ENCODE measurements at regions not wholly inside any gene's neighbourhood (a gene's known extent, or its start where the extent isn't known, plus 50 kb on each side); places are given as distances from the start of the nearest gene placed in this dataset.
"Not testable (repeated sequence)": the region's sequence is repeated elsewhere in the genome, so short reads cannot be mapped to it uniquely, and the experiment has no call there.

DNA sequence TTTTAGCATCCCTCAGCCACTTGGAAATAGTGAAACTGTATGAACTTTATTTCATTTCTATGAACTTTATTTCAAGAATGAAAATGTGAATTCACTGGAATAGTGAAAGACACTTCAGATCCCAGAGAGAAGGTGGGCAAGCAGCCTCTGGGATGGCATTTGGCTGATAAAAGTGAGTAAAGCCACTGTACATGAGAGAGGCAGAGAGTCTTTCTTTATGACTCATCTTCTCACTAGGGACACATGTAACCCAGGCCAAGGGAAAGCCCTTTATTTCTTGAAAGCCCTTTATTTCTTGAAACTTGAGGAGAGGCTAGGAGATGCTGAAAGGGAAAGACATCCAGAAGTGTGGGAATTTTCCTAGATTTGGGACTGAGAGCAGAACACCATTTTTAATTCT is 148.9 kb upstream of the SMIM30 start:
- no peak overlapping the region for H3K27ac ChIP-seq
- H3K4me3 ChIP-seq, result no peak overlapping the region
- H3K4me1 ChIP-seq, result no peaks in the 10 kb centered on the region
- intact Hi-C loops (cut with DNase I), result no loop called here
- DNase-seq (ENCODE audit: low spot score in 2 of 2), result no peak
- TF ChIP-seq, protein P1, sequence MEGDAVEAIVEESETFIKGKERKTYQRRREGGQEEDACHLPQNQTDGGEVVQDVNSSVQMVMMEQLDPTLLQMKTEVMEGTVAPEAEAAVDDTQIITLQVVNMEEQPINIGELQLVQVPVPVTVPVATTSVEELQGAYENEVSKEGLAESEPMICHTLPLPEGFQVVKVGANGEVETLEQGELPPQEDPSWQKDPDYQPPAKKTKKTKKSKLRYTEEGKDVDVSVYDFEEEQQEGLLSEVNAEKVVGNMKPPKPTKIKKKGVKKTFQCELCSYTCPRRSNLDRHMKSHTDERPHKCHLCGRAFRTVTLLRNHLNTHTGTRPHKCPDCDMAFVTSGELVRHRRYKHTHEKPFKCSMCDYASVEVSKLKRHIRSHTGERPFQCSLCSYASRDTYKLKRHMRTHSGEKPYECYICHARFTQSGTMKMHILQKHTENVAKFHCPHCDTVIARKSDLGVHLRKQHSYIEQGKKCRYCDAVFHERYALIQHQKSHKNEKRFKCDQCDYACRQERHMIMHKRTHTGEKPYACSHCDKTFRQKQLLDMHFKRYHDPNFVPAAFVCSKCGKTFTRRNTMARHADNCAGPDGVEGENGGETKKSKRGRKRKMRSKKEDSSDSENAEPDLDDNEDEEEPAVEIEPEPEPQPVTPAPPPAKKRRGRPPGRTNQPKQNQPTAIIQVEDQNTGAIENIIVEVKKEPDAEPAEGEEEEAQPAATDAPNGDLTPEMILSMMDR (IDR thresholded peaks at IDR 0.05), result no peak
- no peaks in the 10 kb centered on the region for H3K36me3 ChIP-seq
- peaks cover 0 to 13% of the 10 kb centered on the region in 2 donors for H3K9me3 ChIP-seq
- no peaks in the 10 kb centered on the region for H3K27me3 ChIP-seq

DNA sequence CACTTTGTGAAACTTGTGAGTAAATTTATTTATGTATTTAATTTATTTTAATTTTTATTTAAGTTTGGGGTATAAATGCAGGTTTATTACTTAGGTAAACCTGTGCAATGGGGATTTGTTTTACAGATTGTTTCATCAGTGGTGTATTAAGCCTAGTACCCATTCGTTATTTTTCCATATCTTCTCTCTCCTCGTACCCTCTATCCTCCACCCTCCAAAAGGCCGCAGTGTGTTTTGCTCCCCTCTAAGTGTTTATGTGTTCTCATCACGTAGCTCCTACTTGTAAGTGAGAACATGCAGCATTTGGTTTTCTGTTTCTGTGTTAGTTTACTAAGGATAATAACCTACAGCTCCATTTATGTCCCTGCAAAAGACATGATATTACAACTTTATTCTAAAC is 145.4 kb upstream of the SMIM30 start:
- DNase-seq (ENCODE audit: low spot score in 2 of 2), result no peak
- no peaks in the 10 kb centered on the region for H3K4me1 ChIP-seq
- H3K4me3 ChIP-seq, result no peak overlapping the region
- intact Hi-C loops (cut with DNase I), result no loop called here
- TF ChIP-seq, protein P1 (IDR thresholded peaks at IDR 0.05), result no peak
- H3K27ac ChIP-seq, result no peak overlapping the region
- H3K36me3 ChIP-seq, result no peaks in the 10 kb centered on the region
- H3K27me3 ChIP-seq, result no peaks in the 10 kb centered on the region
- no peaks in the 10 kb centered on the region for H3K9me3 ChIP-seq

DNA sequence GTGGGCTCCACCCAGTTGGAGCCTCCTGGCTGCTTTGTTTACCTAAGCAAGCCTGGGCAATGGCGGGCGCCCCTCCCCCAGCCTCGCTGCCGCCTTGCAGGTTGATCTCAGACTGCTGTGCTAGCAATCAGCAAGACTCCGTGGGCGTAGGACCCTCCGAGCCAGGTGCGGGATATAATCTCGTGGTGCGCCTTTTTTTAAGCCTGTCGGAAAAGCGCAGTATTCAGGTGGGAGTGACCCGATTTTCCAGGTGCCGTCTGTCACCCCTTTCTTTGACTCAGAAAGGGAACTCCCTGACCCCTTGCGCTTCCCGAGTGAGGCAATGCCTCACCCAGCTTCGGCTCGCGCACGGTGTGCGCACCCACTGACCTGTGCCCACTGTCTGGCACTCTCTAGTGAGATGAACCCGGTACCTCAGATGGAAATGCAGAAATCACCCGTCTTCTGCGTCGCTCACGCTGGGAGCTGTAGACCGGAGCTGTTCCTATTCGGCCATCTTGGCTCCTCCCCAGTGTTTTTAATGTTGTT is 144.9 kb upstream of the SMIM30 start:
- H3K9me3 ChIP-seq; DNase-seq (ENCODE audit: low spot score in 2 of 2); H3K27ac ChIP-seq; H3K27me3 ChIP-seq; intact Hi-C loops (cut with DNase I); H3K4me3 ChIP-seq; H3K4me1 ChIP-seq; H3K36me3 ChIP-seq: not testable (repeated sequence)

DNA sequence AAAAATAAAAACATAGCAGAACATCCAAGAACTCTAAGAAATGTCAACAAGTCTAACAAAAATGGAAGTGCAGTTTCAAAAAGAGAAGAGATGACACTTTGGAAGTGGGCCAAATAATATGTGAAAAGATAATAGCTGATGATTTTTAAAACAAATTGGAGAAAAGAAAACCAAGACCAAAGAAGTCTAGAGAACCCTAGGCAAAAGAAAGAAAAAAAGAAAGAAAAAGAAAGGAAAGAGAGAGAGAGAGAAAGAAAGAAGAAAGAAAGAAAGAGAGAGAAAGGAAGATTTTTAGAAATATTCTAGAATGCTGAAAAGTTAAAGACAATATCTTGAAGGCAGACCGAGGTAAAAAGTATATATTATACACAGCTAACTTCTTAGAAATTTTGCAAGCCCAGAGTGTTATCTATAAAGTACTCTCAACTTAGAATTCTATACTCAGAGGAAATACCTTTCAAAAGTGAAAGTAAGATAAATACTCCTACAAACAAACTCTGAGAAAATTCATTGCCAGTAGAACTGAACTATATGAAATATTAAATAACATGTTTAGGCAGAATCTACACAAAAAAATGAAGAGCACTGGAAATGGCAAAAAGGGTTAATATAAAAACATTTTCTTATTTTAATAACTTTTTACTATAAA is 138.7 kb upstream of the SMIM30 start:
- no peaks in the 10 kb centered on the region for H3K36me3 ChIP-seq
- no peaks in the 10 kb centered on the region for H3K4me1 ChIP-seq
- intact Hi-C loops (cut with DNase I), result no loop called here

DNA sequence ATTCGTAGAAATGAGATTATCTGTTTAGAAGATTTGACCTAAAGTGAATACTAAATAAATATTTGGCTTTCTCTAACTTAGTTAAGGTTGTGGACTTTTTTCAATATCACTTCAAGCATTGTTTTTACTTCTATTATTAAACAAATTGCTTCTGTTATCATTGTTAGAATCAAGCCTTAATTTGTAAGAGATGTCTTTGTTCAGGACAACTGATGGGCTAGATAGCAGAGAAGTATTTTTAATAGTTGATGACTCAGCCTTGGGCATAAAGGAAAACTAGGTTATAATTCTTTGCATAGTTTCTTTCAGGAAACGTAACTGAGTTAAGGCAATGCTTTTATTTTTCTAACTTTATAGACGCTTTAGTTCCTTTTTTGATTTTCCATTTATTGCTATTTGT is 128.8 kb upstream of the SMIM30 start:
- TF ChIP-seq, protein P1 (IDR thresholded peaks at IDR 0.05), result no peak
- Histone ChIP-seq H3K9me3 (no peaks in the 10 kb centered on the region), H3K4me3 (no peak overlapping the region), H3K36me3 (no peaks in the 10 kb centered on the region), H3K27me3 (no peaks in the 10 kb centered on the region), H3K27ac (no peak overlapping the region), H3K4me1 (no peaks in the 10 kb centered on the region)
- DNase-seq (ENCODE audit: low spot score in 2 of 2), result no peak
- intact Hi-C loops (cut with DNase I), result no loop called here

More for the DNA sequence above, 138.7 kb upstream of the SMIM30 start:
- H3K27me3 ChIP-seq, result no peaks in the 10 kb centered on the region
- TF ChIP-seq, protein P1 (IDR thresholded peaks at IDR 0.05), result no peak
- no peak overlapping the region for H3K27ac ChIP-seq
- no peak overlapping the region for H3K4me3 ChIP-seq
- DNase-seq (ENCODE audit: low spot score in 2 of 2), result no peak
- no peaks in the 10 kb centered on the region for H3K9me3 ChIP-seq

DNA sequence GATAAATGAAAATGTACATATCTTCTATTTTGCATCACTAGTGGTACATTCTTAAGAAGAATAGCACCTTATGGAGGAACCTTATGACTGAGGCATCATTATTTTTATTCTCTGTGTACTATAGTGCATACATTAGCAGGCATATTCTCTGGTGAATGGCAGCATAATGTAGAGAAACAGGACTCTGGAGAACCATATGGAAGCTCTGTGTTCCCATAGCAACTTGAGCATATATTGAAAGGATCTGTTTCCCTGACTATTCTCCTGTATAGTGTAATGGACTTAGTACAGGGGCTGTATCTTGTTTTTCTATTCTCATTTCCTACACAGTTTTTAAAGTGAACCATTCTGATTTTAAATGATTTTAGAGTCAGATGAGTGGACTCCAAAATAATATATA is 128.4 kb upstream of the SMIM30 start:
- H3K27me3 ChIP-seq, result no peaks in the 10 kb centered on the region
- no peaks in the 10 kb centered on the region for H3K9me3 ChIP-seq
- H3K36me3 ChIP-seq, result no peaks in the 10 kb centered on the region
- TF ChIP-seq, protein P1 (IDR thresholded peaks at IDR 0.05), result no peak
- intact Hi-C loops (cut with DNase I), result no loop called here
- DNase-seq (ENCODE audit: low spot score in 2 of 2), result no peak
- no peak overlapping the region for H3K4me3 ChIP-seq
- no peak overlapping the region for H3K27ac ChIP-seq
- H3K4me1 ChIP-seq, result no peaks in the 10 kb centered on the region

Measured in ascending aorta (tissue), 2 donors.